Fibroblast of pulmonary artery (primary cell): ENCODE measurements at regions not wholly inside any gene's neighbourhood (a gene's known extent, or its start where the extent isn't known, plus 50 kb on each side); places are given as distances from the start of the nearest gene placed in this dataset.
A peak's percentile ranks its signal among the peaks of the same experiment; 100 is the strongest.

Source experiments
- DNase-seq: peaks from one replicate; pipeline ENCODE4 v3.0.0-alpha.2; 2010; ENCODE audit warnings: low read depth
- H3K4me3 ChIP-seq: replicated peaks from 2 replicates; pipeline ENCODE4 v1.5.1; 2011; ENCODE audit warnings: low read depth, mild to moderate bottlenecking, control low read depth, low read length, moderate library complexity
- CTCF ChIP-seq: IDR thresholded peaks from 2 replicates; pipeline ENCODE4 v1.5.1; 2011; ENCODE audit warnings: mild to moderate bottlenecking, control low read depth, low read length, inconsistent platforms; ENCODE audit errors: missing control alignments

GRCh38 chr12:75917083-75917482 is 114.5 kb downstream of the PHLDA1 start:
- no peak for DNase-seq
- TF ChIP-seq CTCF, result no peak
- H3K4me3 ChIP-seq, result no peak overlapping the region

GRCh38 chr12:75913502-75914351 is 117.8 kb downstream of the PHLDA1 start:
- no peak for TF ChIP-seq CTCF
- DNase-seq, result peak; percentile 46
- no peak overlapping the region for H3K4me3 ChIP-seq

GRCh38 chr12:75909714-75910656 is 121.6 kb downstream of the PHLDA1 start:
- peak; percentile 49 for DNase-seq
- H3K4me3 ChIP-seq, result no peak overlapping the region
- TF ChIP-seq CTCF, result no peak

- peak; percentile 94 for DNase-seq
- no peak for TF ChIP-seq CTCF
- no peak overlapping the region for H3K4me3 ChIP-seq
Measured at GRCh38 chr12:75908961-75909605, 122.5 kb downstream of the PHLDA1 start.

- no peak for TF ChIP-seq CTCF
- DNase-seq, result no peak
- no peak overlapping the region for H3K4me3 ChIP-seq
Measured at GRCh38 chr12:75905922-75906321, 125.7 kb downstream of the PHLDA1 start.

GRCh38 chr12:75900781-75901254 is 130.8 kb downstream of the PHLDA1 start:
- H3K4me3 ChIP-seq, result no peak overlapping the region
- no peak for DNase-seq
- TF ChIP-seq CTCF, result no peak
